Ishikawa (cell line): ENCODE measurements at regions not wholly inside any gene's neighbourhood (a gene's known extent, or its start where the extent isn't known, plus 50 kb on each side); places are given as distances from the start of the nearest gene placed in this dataset.

Experiments used
- CEBPB ChIP-seq: IDR thresholded peaks from 2 replicates; pipeline ENCODE4 v1.6.1; 2012
- CREB1 ChIP-seq: IDR thresholded peaks from 2 replicates; pipeline ENCODE4 v1.6.1; 2012; ENCODE audit warnings: low read depth
- EGR1 ChIP-seq: IDR thresholded peaks from 2 replicates; pipeline ENCODE4 v1.6.1; 2012
- EP300 ChIP-seq: IDR thresholded peaks from 2 replicates; pipeline ENCODE4 v1.6.1; 2012; ENCODE audit warnings: borderline replicate concordance
- FOXM1 ChIP-seq: IDR thresholded peaks from 2 replicates; pipeline ENCODE4 v1.6.1; 2012; ENCODE audit warnings: low read depth, borderline replicate concordance
- MAX ChIP-seq: IDR thresholded peaks from 2 replicates; pipeline ENCODE4 v1.6.1; 2012
- NFIC ChIP-seq: IDR thresholded peaks from 2 replicates; pipeline ENCODE4 v1.6.1; 2012
- RAD21 ChIP-seq: IDR thresholded peaks from 2 replicates; pipeline ENCODE4 v1.6.1; 2012; ENCODE audit warnings: low read depth
- TAF1 ChIP-seq: IDR thresholded peaks from 2 replicates; pipeline ENCODE4 v1.6.1; 2012; ENCODE audit warnings: low read depth, mild to moderate bottlenecking
- TCF12 ChIP-seq: IDR thresholded peaks from 2 replicates; pipeline ENCODE4 v1.6.1; 2012; ENCODE audit warnings: low read depth
- TEAD4 ChIP-seq: IDR thresholded peaks from 2 replicates; pipeline ENCODE4 v1.6.1; 2012
- USF1 ChIP-seq: IDR thresholded peaks from 2 replicates; pipeline ENCODE4 v1.6.1; 2012
- YY1 ChIP-seq: IDR thresholded peaks from 2 replicates; pipeline ENCODE4 v1.6.1; 2012; ENCODE audit warnings: low read depth
- ZBTB7A ChIP-seq: IDR thresholded peaks from 2 replicates; pipeline ENCODE4 v1.6.1; 2012; ENCODE audit warnings: low read depth
- TF ChIP-seq, protein P1 (sequence below): IDR thresholded peaks from 2 replicates; pipeline ENCODE4 v1.6.1; 2012; ENCODE audit warnings: low read depth, mild to moderate bottlenecking

DNA sequence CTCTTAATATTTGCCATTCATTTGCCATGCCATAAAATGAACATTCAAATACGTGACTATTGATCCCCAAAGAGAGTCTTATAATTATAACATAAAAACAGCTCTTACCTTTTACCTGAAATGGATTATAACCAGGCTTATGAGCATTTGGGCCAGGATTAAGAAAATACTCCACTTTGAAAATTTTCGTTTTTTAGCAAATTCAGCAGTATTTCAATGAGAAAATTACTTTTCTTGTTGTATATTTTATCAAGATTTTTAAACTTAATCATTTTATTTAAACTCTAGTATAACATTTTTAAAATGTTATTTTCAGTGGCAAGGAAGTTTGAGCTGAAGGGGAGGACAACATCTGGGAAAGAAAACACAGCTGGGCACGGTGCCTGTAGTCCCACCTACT, 59.0 kb upstream of the RAPGEF2 start:
- TF ChIP-seq ZBTB7A (no peak), CREB1 (no peak), RAD21 (no peak), CEBPB (no peak), EGR1 (no peak), FOXM1 (no peak)

GRCh38 chr4:159045321-159045720, 57.6 kb upstream of the RAPGEF2 start:
- TF ChIP-seq USF1 (no peak), CEBPB (no peak), ZBTB7A (no peak), EGR1 (no peak)
- TF ChIP-seq, protein P1, sequence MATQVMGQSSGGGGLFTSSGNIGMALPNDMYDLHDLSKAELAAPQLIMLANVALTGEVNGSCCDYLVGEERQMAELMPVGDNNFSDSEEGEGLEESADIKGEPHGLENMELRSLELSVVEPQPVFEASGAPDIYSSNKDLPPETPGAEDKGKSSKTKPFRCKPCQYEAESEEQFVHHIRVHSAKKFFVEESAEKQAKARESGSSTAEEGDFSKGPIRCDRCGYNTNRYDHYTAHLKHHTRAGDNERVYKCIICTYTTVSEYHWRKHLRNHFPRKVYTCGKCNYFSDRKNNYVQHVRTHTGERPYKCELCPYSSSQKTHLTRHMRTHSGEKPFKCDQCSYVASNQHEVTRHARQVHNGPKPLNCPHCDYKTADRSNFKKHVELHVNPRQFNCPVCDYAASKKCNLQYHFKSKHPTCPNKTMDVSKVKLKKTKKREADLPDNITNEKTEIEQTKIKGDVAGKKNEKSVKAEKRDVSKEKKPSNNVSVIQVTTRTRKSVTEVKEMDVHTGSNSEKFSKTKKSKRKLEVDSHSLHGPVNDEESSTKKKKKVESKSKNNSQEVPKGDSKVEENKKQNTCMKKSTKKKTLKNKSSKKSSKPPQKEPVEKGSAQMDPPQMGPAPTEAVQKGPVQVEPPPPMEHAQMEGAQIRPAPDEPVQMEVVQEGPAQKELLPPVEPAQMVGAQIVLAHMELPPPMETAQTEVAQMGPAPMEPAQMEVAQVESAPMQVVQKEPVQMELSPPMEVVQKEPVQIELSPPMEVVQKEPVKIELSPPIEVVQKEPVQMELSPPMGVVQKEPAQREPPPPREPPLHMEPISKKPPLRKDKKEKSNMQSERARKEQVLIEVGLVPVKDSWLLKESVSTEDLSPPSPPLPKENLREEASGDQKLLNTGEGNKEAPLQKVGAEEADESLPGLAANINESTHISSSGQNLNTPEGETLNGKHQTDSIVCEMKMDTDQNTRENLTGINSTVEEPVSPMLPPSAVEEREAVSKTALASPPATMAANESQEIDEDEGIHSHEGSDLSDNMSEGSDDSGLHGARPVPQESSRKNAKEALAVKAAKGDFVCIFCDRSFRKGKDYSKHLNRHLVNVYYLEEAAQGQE = no peak

DNA sequence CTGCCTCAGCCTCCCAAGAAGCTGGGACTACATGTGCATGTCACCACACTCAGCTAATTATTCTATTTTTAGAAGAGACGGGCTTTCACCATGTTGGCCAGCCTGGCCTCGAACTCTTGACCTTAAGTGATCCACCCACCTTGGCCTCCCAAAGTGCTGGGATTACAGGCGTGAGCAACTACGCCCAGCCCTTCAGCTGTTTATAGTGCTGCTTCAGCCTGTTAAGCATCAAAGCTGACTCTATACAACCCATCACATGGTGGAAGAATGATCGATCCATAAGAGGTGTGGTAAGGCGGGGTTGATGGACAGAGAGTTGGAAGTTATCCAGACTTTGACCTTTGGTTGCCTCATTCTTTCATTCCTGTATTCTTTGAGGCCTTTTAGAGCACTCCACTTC, 56.2 kb upstream of the RAPGEF2 start:
- 0 out of 2 replicates have a peak, but pooled peaks have one; percentile 26 for TF ChIP-seq NFIC
- no peak for TF ChIP-seq CREB1

- no peak for TF ChIP-seq MAX
- TF ChIP-seq CEBPB = peak; percentile 11; the same call in 1 of the 2 replicates
- no peak for TF ChIP-seq TCF12
Measured at GRCh38 chr4:159047478-159048165, 55.3 kb upstream of the RAPGEF2 start.

DNA sequence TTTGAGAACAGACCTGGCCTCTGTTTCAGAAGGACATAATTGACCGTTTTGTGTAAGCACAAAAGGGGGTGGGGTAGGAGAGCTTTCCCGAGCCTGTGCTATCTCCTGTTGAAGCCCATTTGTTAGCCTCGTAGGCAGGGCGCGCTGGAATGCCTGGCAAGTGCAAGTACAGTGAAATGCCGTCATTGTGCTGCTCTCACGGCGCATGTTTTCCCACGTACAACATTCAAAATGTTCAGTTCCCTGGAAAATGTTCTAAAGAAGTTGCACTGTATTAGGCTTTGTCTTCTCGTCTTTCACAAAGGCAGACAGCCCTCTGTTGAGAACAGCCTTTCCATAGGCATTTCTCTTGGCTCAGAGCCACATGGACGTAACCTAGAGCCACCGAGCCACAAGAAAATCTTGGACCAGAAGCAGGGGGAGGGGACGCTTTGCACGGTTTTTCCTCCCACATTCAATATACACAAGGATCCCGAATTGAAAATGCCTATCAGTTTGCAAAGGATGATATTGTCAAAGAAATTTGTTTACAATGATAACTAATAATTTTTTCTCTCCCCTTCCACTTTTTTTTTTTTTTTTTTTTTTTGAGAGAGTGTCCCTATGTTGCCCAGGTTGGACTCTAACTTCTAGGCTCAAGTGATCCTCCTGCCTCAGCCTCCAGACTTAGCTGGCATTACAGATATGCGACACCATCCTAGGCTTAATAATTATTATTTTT, 54.6 kb upstream of the RAPGEF2 start:
- TF ChIP-seq CEBPB = 0 out of 2 replicates have a peak, but pooled peaks have one; percentile 2
- TF ChIP-seq MAX = peak; percentile 67; the same call in 1 of the 2 replicates
- peak; percentile 77 for TF ChIP-seq TEAD4
- TF ChIP-seq, protein P1 = no peak
- TF ChIP-seq EP300 = 0 out of 2 replicates have a peak, but pooled peaks have one; percentile 12
- peak; percentile 76 for TF ChIP-seq NFIC
- no peak for TF ChIP-seq EGR1
- peak; percentile 4; the same call in 1 of the 2 replicates for TF ChIP-seq RAD21
- TF ChIP-seq CREB1 = no peak

DNA sequence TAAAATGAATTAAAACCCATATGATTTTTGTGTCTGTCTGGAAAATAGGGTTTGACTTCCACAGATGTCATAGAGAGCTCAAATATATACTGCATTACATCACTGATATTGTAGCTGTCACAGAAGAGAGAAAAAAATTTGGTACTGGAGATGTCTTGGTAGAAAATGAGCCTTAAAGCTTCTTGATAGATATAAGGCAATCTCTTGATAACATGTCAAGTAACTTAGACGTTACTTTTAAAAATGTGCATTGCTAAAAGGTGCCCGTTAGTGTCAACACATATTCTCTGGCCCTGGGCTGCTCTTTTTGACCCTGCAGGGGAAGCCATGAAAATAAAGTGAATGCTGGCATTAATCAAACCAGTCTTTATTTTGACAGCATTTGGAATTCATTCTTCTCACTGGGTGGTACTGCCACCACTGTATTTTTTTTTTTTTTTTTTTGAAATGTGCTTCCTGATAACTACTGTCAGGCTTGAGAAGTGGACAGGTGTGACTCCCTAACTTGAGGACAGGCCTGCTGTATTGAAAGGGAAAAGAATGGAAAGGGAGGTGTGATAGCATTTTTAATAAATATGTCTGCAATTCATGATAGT, 53.0 kb upstream of the RAPGEF2 start:
- TF ChIP-seq CEBPB = no peak
- no peak for TF ChIP-seq USF1
- TF ChIP-seq EGR1 = no peak
- TF ChIP-seq YY1 = no peak
- TF ChIP-seq TEAD4 = no peak
- TF ChIP-seq TCF12 = no peak
- no peak for TF ChIP-seq TAF1
- TF ChIP-seq NFIC = no peak
- TF ChIP-seq MAX = no peak
- TF ChIP-seq EP300 = no peak
- no peak for TF ChIP-seq RAD21
- no peak for TF ChIP-seq CREB1
- TF ChIP-seq FOXM1 = no peak
- no peak for TF ChIP-seq ZBTB7A
- TF ChIP-seq, protein P1 = no peak
